Stomach (tissue), 4 donors: ENCODE measurements at regions not wholly inside any gene's neighbourhood (a gene's known extent, or its start where the extent isn't known, plus 50 kb on each side); places are given as distances from the start of the nearest gene placed in this dataset.
"Not testable (repeated sequence)": the region's sequence is repeated elsewhere in the genome, so short reads cannot be mapped to it uniquely, and the experiment has no call there.

Source experiments
- CTCF ChIP-seq, 7 experiments: fragments of 450-650 bp in 4 of 7; fragments of 200-600 bp in 3 of 7; sonication (generic) in 3 of 7; IDR thresholded peaks; one replicate each; pipeline ENCODE4 v1.5.1; 2016 to 2019; ENCODE audit warnings: antibody characterized with exemption in 7 of 7, control low read depth in 2 of 7, mild to moderate bottlenecking in 1 of 7
- POLR2A ChIP-seq, 4 donors: fragments of 450-650 bp; IDR thresholded peaks; one replicate each; pipeline ENCODE4 v1.6.1; 2016; ENCODE audit warnings: antibody characterized with exemption in 4 of 4, control low read depth in 2 of 4, mild to moderate bottlenecking in 1 of 4, moderate library complexity in 1 of 4
- POLR2AphosphoS5 ChIP-seq, 3 donors: sonication (generic); formaldehyde crosslinking; IDR thresholded peaks; one replicate each; pipeline ENCODE4 v1.6.1; 2016; ENCODE audit warnings: antibody characterized with exemption in 3 of 3

GRCh38 chr12:131475012-131475411 lies 235.9 kb upstream of the SFSWAP start:
- TF ChIP-seq CTCF, POLR2A, POLR2AphosphoS5 (IDR thresholded peaks at IDR 0.05): not testable (repeated sequence)
